Endothelial cell of umbilical vein (primary cell): ENCODE measurements at regions not wholly inside any gene's neighbourhood (a gene's known extent, or its start where the extent isn't known, plus 50 kb on each side); places are given as distances from the start of the nearest gene placed in this dataset.

Experiments
- BruUV-seq: library from RNA; stranded (reverse); fragments of 400-500 nt; replicated peaks from 2 replicates; lab custom pipeline; 2021; lab: Mats Ljungman, UMichigan
- CTCF ChIA-PET: fragments of 300-600, 350-600 bp; sonication (Branson Sonifier 250); formaldehyde crosslinking; loops from one replicate; lab custom pipeline; 2021; ENCODE audit warnings: antibody characterized with exemption, inconsistent platforms; lab: Charles Lee
- POLR2A ChIA-PET: fragments of 300-600, 350-600 bp; sonication (Branson Sonifier 250); formaldehyde crosslinking; loops from one replicate; lab custom pipeline; 2021; ENCODE audit warnings: antibody characterized with exemption, inconsistent platforms; lab: Charles Lee
- DNase-seq: peaks from one replicate; pipeline ENCODE4 v3.0.0-alpha.2; 2011; ENCODE audit warnings: low read depth, low spot score
- FAIRE-seq: peaks from 2 replicates; lab custom pipeline; 2011; peaks lifted over from hg19 to GRCh38; lab: Jason Lieb, UNC
- H2AFZ ChIP-seq: 2 replicates; pipeline ENCODE4 v1.6.0; 2012; ENCODE audit warnings: low read depth, low read length, control low read depth, inconsistent platforms
- H3K27ac ChIP-seq: 2 replicates; pipeline ENCODE4 v1.5.1; 2011; ENCODE audit warnings: low read depth, mild to moderate bottlenecking, control low read depth, low read length, moderate library complexity; ENCODE audit not compliant: insufficient read depth
- H3K27me3 ChIP-seq, 2 experiments: 2 replicates each; pipeline versions ENCODE4 v1.6.0 to v1.6.1; 2011; ENCODE audit warnings: low read length in 2 of 2, mixed read lengths in 1 of 2; ENCODE audit not compliant: control insufficient read depth in 2 of 2, insufficient read depth in 2 of 2
- H3K36me3 ChIP-seq, 2 experiments: 2 replicates in 1 of 2; 3 replicates in 1 of 2; pipeline ENCODE4 v1.5.1; 2011; ENCODE audit warnings: low read length in 2 of 2, mild to moderate bottlenecking in 1 of 2, moderate library complexity in 1 of 2; ENCODE audit not compliant: control insufficient read depth in 2 of 2, insufficient read depth in 2 of 2; ENCODE audit errors: extremely low read depth in 1 of 2
- H3K4me1 ChIP-seq: 3 replicates; pipeline ENCODE4 v1.5.1; 2011; ENCODE audit warnings: mild to moderate bottlenecking, low read length; ENCODE audit not compliant: control insufficient read depth, insufficient read depth; ENCODE audit errors: extremely low read depth
- H3K4me2 ChIP-seq: 2 replicates; pipeline ENCODE4 v1.6.1; 2011; ENCODE audit warnings: low read length, control low read depth, mixed read lengths; ENCODE audit not compliant: insufficient read depth
- H3K4me3 ChIP-seq, 3 experiments: fragments of 200-600 bp in 1 of 3; sonication (generic), shearing (Covaris generic) in 1 of 3; replicated peaks in 1 of 3; 2 replicates each; pipeline ENCODE4 v1.5.1; 2011 to 2016; ENCODE audit warnings: control low read depth in 3 of 3, low read length in 3 of 3, mild to moderate bottlenecking in 2 of 3, inconsistent platforms in 1 of 3, low read depth in 1 of 3, moderate library complexity in 1 of 3; ENCODE audit not compliant: insufficient read depth in 1 of 3
- H3K79me2 ChIP-seq: 2 replicates; pipeline ENCODE4 v1.6.0; 2012; ENCODE audit warnings: low read length, inconsistent platforms; ENCODE audit not compliant: control insufficient read depth, insufficient read depth
- H3K9ac ChIP-seq: replicated peaks from 2 replicates; pipeline ENCODE3; 2011; ENCODE audit warnings: low read length, control low read depth; ENCODE audit not compliant: insufficient read depth; ENCODE audit errors: extremely low read depth
- H3K9me1 ChIP-seq: replicated peaks from 3 replicates; pipeline ENCODE4 v1.6.0; 2011; ENCODE audit warnings: mild to moderate bottlenecking, low read length; ENCODE audit not compliant: control insufficient read depth, insufficient read depth; ENCODE audit errors: extremely low read depth
- H3K9me3 ChIP-seq: replicated peaks from 2 replicates; pipeline ENCODE4 v1.5.1; 2012; ENCODE audit warnings: low read length, inconsistent platforms; ENCODE audit not compliant: control insufficient read depth, insufficient read depth
- H4K20me1 ChIP-seq: replicated peaks from 2 replicates; pipeline ENCODE3; 2011; ENCODE audit warnings: mild to moderate bottlenecking, low read length; ENCODE audit not compliant: control insufficient read depth, insufficient read depth; ENCODE audit errors: extremely low read depth
- EZH2 ChIP-seq: IDR thresholded peaks from 2 replicates; pipeline ENCODE4 v1.6.1; 2012; ENCODE audit warnings: borderline replicate concordance, low read depth, mild to moderate bottlenecking, moderate library complexity, low read length, inconsistent platforms; ENCODE audit not compliant: severe bottlenecking
- FOS ChIP-seq: IDR thresholded peaks from 2 replicates; pipeline ENCODE4 v1.6.1; 2011; ENCODE audit warnings: mild to moderate bottlenecking, low read length, moderate library complexity, borderline replicate concordance; ENCODE audit not compliant: insufficient read depth
- GATA2 ChIP-seq: IDR thresholded peaks from 2 replicates; pipeline ENCODE4 v1.7.0; 2011; ENCODE audit warnings: low read depth, mild to moderate bottlenecking, moderate library complexity, mixed read lengths, low read length; ENCODE audit not compliant: insufficient read length, insufficient read depth
- JUN ChIP-seq: IDR thresholded peaks from 2 replicates; pipeline ENCODE4 v1.6.1; 2011; ENCODE audit warnings: borderline replicate concordance, low read depth; ENCODE audit not compliant: insufficient read length, insufficient read depth
- MYC ChIP-seq: IDR thresholded peaks from one replicate; pipeline ENCODE4 v1.6.1; 2011; ENCODE audit warnings: mild to moderate bottlenecking, low read depth, low read length
- POLR2A ChIP-seq: IDR thresholded peaks from 2 replicates; pipeline ENCODE4 v1.6.1; 2012; ENCODE audit warnings: low read depth, mild to moderate bottlenecking, control low read depth, low read length
- POLR2AphosphoS5 ChIP-seq: IDR thresholded peaks from 2 replicates; pipeline ENCODE4 v1.6.1; 2012; ENCODE audit warnings: low read depth, mild to moderate bottlenecking, control low read depth, low read length, moderate library complexity; ENCODE audit not compliant: insufficient read depth
- dilution Hi-C: fragments of 300-500 bp; cut with MboI; formaldehyde crosslinking; loops from one replicate; pipeline ENCODE4 v1.15.0; 2019; ENCODE audit warnings: low sequenced_read_pairs; ENCODE audit not compliant: extremely low pct_ligation_motif_present
- intact Hi-C: fragments of 100-400 bp; cut with micrococcal nuclease; formaldehyde crosslinking; loops from one replicate; pipeline ENCODE4 v1.10.0; 2022
- TF ChIP-seq, protein P1 (sequence below), 2 donors: IDR thresholded peaks; 1 replicate in 1 of 2; 2 replicates in 1 of 2; pipeline ENCODE4 v1.5.1; 2011; ENCODE audit warnings: low read length in 2 of 2, mild to moderate bottlenecking in 2 of 2, moderate library complexity in 2 of 2, control low read depth in 1 of 2, inconsistent platforms in 1 of 2, low read depth in 1 of 2; ENCODE audit not compliant: insufficient read depth in 1 of 2; ENCODE audit errors: extremely low read depth in 1 of 2
- TF ChIP-seq, protein P2 (sequence below): IDR thresholded peaks from 2 replicates; pipeline ENCODE4 v1.6.1; 2011; ENCODE audit not compliant: insufficient read depth, insufficient read length

DNA sequence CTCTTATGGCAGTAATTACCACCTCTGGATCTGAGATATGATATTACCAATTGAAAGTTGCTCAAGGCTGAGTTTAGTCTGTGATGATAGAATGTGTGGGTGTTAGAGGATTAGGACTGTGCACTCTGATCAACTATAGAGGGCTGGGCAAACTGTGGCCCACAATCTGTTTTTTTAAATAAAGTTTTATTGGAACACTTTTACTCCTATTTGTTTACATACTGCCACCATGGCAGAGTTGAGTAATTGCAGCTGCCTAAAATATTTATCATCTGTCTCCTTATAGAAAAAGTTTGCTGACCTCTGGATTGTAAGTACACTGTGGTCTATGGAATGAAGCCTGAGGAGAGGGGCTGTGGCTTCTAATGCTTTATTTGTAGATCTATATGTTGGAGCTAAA, 71.5 kb upstream of the N4BP1 start:
- no peaks in the 10 kb centered on the region for H3K27me3 ChIP-seq
- dilution Hi-C loops: no loop called here

More for the DNA sequence above, 71.5 kb upstream of the N4BP1 start:
- no peaks in the 10 kb centered on the region for H4K20me1 ChIP-seq
- H3K9me3 ChIP-seq: no peaks in the 10 kb centered on the region
- no TSS peak for BruUV-seq
- ChIA-PET CTCF (no interaction called here), POLR2A (no interaction called here)
- intact Hi-C loops: no loop called here
- no peak for DNase-seq
- no peaks in the 10 kb centered on the region for H3K79me2 ChIP-seq
- FAIRE-seq: no peak
- no peaks in the 10 kb centered on the region for H3K36me3 ChIP-seq
- H2AFZ ChIP-seq: no peak overlapping the region
- no peaks in the 10 kb centered on the region for H3K9me1 ChIP-seq
- TF ChIP-seq JUN: no peak
- no peak for TF ChIP-seq POLR2A
- no peak for TF ChIP-seq MYC
- no peak for TF ChIP-seq FOS
- TF ChIP-seq, protein P1, sequence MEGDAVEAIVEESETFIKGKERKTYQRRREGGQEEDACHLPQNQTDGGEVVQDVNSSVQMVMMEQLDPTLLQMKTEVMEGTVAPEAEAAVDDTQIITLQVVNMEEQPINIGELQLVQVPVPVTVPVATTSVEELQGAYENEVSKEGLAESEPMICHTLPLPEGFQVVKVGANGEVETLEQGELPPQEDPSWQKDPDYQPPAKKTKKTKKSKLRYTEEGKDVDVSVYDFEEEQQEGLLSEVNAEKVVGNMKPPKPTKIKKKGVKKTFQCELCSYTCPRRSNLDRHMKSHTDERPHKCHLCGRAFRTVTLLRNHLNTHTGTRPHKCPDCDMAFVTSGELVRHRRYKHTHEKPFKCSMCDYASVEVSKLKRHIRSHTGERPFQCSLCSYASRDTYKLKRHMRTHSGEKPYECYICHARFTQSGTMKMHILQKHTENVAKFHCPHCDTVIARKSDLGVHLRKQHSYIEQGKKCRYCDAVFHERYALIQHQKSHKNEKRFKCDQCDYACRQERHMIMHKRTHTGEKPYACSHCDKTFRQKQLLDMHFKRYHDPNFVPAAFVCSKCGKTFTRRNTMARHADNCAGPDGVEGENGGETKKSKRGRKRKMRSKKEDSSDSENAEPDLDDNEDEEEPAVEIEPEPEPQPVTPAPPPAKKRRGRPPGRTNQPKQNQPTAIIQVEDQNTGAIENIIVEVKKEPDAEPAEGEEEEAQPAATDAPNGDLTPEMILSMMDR (IDR thresholded peaks at IDR 0.05; ENCODE audit: extremely low read depth in 1 of 2, insufficient read depth in 1 of 2, low read depth in 1 of 2, low read length in 2 of 2): no peak
- no peak for TF ChIP-seq POLR2AphosphoS5
- no peak for TF ChIP-seq GATA2
- TF ChIP-seq, protein P2, sequence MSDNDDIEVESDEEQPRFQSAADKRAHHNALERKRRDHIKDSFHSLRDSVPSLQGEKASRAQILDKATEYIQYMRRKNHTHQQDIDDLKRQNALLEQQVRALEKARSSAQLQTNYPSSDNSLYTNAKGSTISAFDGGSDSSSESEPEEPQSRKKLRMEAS: no peak
- no peak for TF ChIP-seq EZH2
- no peaks in the 10 kb centered on the region for H3K4me1 ChIP-seq
- no peak overlapping the region for H3K27ac ChIP-seq
- no peak overlapping the region for H3K4me2 ChIP-seq
- H3K4me3 ChIP-seq: no peak overlapping the region
- H3K9ac ChIP-seq: no peak overlapping the region
